NB4 (cell line): ENCODE measurements at regions not wholly inside any gene's neighbourhood (a gene's known extent, or its start where the extent isn't known, plus 50 kb on each side); places are given as distances from the start of the nearest gene placed in this dataset.

Source experiments
- MYC ChIP-seq: IDR thresholded peaks from 2 replicates; pipeline ENCODE4 v1.6.1; 2011; ENCODE audit warnings: low read depth, low read length
- TF ChIP-seq, protein P1 (sequence below): IDR thresholded peaks from 2 replicates; pipeline ENCODE4 v1.6.1; 2011; ENCODE audit warnings: low read depth, low read length
- TF ChIP-seq, protein P2 (sequence below): IDR thresholded peaks from one replicate; pipeline ENCODE4 v1.5.1; 2012; ENCODE audit warnings: low read depth, low read length

DNA sequence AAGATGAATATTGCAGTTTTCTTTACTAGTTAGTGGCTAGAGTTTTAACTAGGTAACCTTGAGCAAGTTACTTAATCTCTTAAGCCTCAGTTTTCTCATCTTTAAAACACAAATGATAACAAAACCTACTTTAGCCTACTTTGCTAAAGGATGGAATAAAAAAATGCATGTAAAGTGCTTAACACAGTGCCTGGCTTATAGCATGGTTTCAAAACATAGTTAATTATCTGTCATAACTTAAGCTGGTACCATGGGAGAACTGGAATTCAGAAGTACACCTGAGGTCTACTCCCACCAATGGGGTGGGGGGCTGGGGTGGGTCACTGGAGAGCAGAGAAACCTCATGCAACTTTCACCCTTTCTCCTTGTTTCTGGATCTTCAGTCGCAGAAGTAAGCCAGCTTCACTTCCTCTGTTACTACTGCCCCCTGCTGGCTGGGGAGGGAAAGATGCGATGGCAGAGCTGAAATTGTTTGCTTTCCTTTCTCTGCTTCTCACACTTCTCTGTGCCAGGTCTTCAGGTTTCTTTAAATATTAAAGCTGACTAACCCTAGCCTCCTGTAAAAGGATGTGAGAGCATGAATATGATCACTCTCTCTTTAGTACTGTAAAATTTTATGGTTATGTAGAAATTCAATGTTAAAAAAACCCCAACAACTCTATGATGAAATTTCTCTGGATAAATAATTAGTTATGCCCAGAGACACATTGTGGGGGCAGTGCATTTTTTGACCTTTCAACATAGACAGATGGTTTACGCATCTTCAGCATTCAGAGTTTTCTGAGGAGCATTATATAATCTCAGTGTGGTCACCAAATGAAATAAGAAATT, 324.2 kb downstream of the HLX start:
- TF ChIP-seq, protein P1, sequence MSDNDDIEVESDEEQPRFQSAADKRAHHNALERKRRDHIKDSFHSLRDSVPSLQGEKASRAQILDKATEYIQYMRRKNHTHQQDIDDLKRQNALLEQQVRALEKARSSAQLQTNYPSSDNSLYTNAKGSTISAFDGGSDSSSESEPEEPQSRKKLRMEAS, result 0 out of 2 replicates have a peak, but pooled peaks have one; percentile 5
- TF ChIP-seq MYC, result no peak
- TF ChIP-seq, protein P2, sequence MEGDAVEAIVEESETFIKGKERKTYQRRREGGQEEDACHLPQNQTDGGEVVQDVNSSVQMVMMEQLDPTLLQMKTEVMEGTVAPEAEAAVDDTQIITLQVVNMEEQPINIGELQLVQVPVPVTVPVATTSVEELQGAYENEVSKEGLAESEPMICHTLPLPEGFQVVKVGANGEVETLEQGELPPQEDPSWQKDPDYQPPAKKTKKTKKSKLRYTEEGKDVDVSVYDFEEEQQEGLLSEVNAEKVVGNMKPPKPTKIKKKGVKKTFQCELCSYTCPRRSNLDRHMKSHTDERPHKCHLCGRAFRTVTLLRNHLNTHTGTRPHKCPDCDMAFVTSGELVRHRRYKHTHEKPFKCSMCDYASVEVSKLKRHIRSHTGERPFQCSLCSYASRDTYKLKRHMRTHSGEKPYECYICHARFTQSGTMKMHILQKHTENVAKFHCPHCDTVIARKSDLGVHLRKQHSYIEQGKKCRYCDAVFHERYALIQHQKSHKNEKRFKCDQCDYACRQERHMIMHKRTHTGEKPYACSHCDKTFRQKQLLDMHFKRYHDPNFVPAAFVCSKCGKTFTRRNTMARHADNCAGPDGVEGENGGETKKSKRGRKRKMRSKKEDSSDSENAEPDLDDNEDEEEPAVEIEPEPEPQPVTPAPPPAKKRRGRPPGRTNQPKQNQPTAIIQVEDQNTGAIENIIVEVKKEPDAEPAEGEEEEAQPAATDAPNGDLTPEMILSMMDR, result peak; percentile 87
